Pancreas (tissue), 10 donors: ENCODE measurements at regions not wholly inside any gene's neighbourhood (a gene's known extent, or its start where the extent isn't known, plus 50 kb on each side); places are given as distances from the start of the nearest gene placed in this dataset.

Experiments used
- ATAC-seq, 4 donors: fragments of 200-7000 bp; cut with Tn5 transposase; one replicate each; pipeline versions ENCODE4 v1.8.0 to v1.9.1; 2020; ENCODE audit warnings: mild to moderate bottlenecking in 4 of 4, moderate library complexity in 4 of 4
- DNase-seq, 6 donors: peaks; one replicate each; pipeline ENCODE4 v3.0.0-alpha.2; 2020
- FAIRE-seq: peaks from 2 replicates; lab custom pipeline; 2012; peaks lifted over from hg19 to GRCh38; lab: Jason Lieb, UNC
- H3K27ac ChIP-seq, 4 donors: fragments of 200-600 bp; sonication (generic); 1 replicate in 3 of 4; 2 replicates in 1 of 4; pipeline versions ENCODE4 v1.5.0 to v1.8.0; 2020
- H3K27me3 ChIP-seq, 4 donors: fragments of 200-600 bp; one replicate each; pipeline ENCODE4 v1.8.0; 2021
- H3K36me3 ChIP-seq, 3 donors: fragments of 200-600 bp; sonication (generic) in 1 of 3; one replicate each; pipeline versions ENCODE4 v1.5.0 to v1.8.0; 2020 to 2021
- H3K4me1 ChIP-seq, 3 donors: fragments of 200-600 bp; one replicate each; pipeline ENCODE4 v1.8.0; 2021
- H3K4me3 ChIP-seq, 4 donors: fragments of 200-600 bp; sonication (generic) in 2 of 4; one replicate each; pipeline versions ENCODE4 v1.5.0 to v1.8.0; 2020 to 2021
- H3K9me3 ChIP-seq, 4 donors: fragments of 200-600 bp; one replicate each; pipeline ENCODE4 v1.8.0; 2021
- WGBS, 2 donors: extraction: QIAGEN DNeasy Blood & Tissue Kit; methylation state at CpG; one replicate each; pipeline ENCODE4 v1.1.7; 2013; 5-methylcytosine and 5-hydroxymethylcytosine counted together
- intact Hi-C, 3 donors: fragments of 100-400 bp; cut with DNase I; formaldehyde crosslinking; loops; one replicate each; pipeline versions ENCODE4 v1.11.1 to v1.14.2; 2022
- TF ChIP-seq, protein P1 (sequence below), 4 donors: fragments of 200-600 bp; sonication (generic) in 3 of 4; IDR thresholded peaks; one replicate each; pipeline versions ENCODE4 v1.5.0 to v1.8.0; 2021; ENCODE audit warnings: antibody characterized with exemption in 4 of 4
- donor health status: healthy with polysubstance abuse.
- donor health status: DM: no; HTN: no; CAD: no; lungs with moderate emphysema.
- donor health status: DM: no; HTN: no; CAD: no.
- donor health status: control.
- donor health status: control.
- donor health status: Bipolar disorder and iron deficiency.
- donor health status: DM: yes; HTN: yes; CAD: no.
- donor health status: DM: no; HTN: no; CAD: no.
- donor health status: DM: no; HTN: no; CAD: no.
- donor health status: DM: yes; HTN: yes; CAD: no.

DNA sequence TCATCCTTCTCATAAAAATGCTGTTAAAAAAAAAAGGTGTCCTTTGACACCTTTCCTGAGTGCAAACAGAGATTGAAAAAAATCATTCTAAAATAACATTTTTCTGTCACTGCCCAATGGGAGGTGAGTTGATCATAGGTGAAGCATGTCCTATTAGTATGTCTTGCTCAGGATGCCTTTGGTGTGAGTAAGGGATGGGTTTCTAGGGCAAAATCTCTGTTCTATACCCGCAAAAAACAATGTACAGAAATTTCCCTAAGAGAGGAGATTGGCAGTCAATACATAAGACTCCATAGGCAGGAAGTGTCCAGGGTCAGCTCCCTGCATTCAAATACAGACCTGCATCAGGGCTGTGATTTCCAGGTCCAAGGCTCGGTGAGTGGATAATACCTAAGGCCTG lies 195.2 kb downstream of the DAD1 start:
- 68 to 81% methylated on average over 2 of the region's 2 CpGs for WGBS, 2 donors
- H3K4me1 ChIP-seq = no peaks in the 10 kb centered on the region
- TF ChIP-seq, protein P1, sequence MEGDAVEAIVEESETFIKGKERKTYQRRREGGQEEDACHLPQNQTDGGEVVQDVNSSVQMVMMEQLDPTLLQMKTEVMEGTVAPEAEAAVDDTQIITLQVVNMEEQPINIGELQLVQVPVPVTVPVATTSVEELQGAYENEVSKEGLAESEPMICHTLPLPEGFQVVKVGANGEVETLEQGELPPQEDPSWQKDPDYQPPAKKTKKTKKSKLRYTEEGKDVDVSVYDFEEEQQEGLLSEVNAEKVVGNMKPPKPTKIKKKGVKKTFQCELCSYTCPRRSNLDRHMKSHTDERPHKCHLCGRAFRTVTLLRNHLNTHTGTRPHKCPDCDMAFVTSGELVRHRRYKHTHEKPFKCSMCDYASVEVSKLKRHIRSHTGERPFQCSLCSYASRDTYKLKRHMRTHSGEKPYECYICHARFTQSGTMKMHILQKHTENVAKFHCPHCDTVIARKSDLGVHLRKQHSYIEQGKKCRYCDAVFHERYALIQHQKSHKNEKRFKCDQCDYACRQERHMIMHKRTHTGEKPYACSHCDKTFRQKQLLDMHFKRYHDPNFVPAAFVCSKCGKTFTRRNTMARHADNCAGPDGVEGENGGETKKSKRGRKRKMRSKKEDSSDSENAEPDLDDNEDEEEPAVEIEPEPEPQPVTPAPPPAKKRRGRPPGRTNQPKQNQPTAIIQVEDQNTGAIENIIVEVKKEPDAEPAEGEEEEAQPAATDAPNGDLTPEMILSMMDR (IDR thresholded peaks at IDR 0.05) = no peak
- no peak for FAIRE-seq
- H3K27me3 ChIP-seq = no peaks in the 10 kb centered on the region
- no peak overlapping the region for H3K27ac ChIP-seq
- H3K36me3 ChIP-seq = no peaks in the 10 kb centered on the region
- ATAC-seq = no peak
- H3K9me3 ChIP-seq = no peaks in the 10 kb centered on the region
- H3K4me3 ChIP-seq = no peak overlapping the region
- DNase-seq = no peak
- intact Hi-C loops = loop anchor here in 1 of 3 donors (5.0 kb wide), 1 partner anchor 79 kb away; no protein-coding TSS in a partner anchor

DNA sequence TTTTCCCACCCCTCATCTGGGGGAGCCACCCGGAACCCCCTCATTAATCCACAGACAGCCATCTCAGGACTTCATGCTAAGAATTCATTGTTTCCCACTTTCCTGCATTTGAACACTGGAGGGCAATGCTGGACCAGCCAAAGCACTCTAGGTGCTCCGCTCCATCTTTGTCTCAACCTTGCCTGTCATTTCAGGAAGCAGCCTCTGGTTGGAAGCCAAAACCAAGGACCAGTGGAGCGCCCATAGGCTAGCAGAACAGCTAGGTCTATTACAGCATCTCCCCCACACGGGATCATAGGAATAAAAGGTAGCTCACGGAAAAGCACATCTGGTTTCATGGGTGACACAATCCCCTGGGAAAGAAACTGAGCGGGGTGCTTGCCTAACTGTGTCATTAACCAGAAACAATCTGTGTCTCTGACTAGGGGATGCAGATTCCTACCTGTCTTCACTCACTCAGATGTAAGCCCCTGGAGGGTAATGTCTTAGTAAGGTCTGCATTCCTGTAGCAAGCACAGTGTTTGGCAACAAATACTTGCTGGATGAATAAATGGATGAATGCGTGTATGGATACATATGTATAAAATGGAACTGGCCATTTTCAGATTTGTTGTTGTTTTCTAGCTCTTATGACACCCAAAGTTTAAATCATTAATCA lies 197.0 kb downstream of the DAD1 start:
- no peaks in the 10 kb centered on the region for H3K27me3 ChIP-seq
- 33 to 37% methylated on average over 7 of the region's 7 CpGs for WGBS, 2 donors
- no peak overlapping the region for H3K27ac ChIP-seq
- H3K4me1 ChIP-seq = no peaks in the 10 kb centered on the region
- H3K4me3 ChIP-seq = no peak overlapping the region
- no peaks in the 10 kb centered on the region for H3K9me3 ChIP-seq
- peak; percentile 76 to 93 (median 92) for ATAC-seq
- H3K36me3 ChIP-seq = no peaks in the 10 kb centered on the region
- DNase-seq = peak in 4 of 6 donors; percentile 42 to 77 (median 50)
- TF ChIP-seq, protein P1 (IDR thresholded peaks at IDR 0.05) = peak; percentile 5 to 50 (median 46)
- intact Hi-C loops = loop anchor here in 1 of 3 donors (5.0 kb wide), 1 partner anchor 80 kb away; no protein-coding TSS in a partner anchor
- no peak for FAIRE-seq

DNA sequence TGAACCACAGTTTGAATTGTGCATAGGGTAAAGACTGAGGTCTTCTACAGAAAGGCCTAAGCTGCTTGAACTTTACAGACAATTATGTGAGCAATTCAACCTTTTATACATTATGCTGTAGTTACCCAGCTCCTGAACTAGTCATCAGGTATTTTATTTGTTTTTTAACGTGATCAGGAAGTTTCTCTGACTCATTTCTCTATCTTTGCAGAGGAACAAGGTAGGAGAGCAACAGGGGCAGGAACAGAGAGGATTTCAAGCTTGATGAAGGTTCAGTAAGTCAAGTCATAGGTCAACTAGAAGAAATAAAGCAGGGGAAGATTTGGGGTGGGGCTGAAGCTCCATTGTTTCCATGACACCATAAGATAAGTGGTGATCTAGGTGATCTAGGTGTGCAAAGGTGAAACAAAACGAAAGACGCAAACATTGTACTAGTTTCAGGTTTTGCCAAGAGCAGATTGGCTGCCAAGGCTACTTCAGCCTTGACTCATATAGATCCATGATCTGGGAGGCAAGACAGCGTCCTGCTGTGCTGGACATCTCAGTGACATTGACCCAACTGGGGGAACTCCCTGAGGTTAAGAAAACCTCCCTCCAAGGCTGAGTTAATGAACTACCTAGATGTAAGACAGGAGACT lies 198.1 kb downstream of the DAD1 start:
- H3K9me3 ChIP-seq = no peaks in the 10 kb centered on the region
- WGBS, 2 donors = 13 to 20% methylated on average over 4 of the region's 4 CpGs
- DNase-seq (no peak), ATAC-seq (peak in 1 of 4 donors; percentile 21), FAIRE-seq (no peak)
- H3K4me1 ChIP-seq = no peaks in the 10 kb centered on the region
- TF ChIP-seq, protein P1 (IDR thresholded peaks at IDR 0.05) = no peak
- no peak overlapping the region for H3K27ac ChIP-seq
- no peaks in the 10 kb centered on the region for H3K27me3 ChIP-seq
- intact Hi-C loops = loop anchor here in 1 of 3 donors (5.0 kb wide), 1 partner anchor 81 kb away; no protein-coding TSS in a partner anchor
- H3K4me3 ChIP-seq = no peak overlapping the region
- H3K36me3 ChIP-seq = no peaks in the 10 kb centered on the region

DNA sequence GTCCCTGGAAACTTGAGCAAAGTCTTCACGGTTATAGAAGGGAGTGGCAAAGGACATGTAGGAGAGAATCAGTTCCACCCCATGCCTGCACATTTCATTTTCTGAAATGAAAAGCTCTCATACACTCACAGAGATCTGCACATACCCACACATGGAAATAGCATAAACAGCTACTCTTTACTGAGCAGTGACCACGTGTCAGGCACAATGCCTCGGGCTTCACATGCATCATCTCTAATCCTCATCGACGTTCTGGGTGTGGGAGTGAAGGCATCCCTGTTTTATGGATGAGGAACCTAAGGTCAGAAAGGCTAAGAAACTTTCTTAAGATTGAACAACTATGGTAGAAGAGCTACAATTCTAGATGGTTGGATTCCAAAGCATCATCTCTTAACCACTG lies 198.8 kb downstream of the DAD1 start:
- TF ChIP-seq, protein P1 (IDR thresholded peaks at IDR 0.05) = no peak
- H3K4me1 ChIP-seq = no peaks in the 10 kb centered on the region
- no peak for FAIRE-seq
- H3K27ac ChIP-seq = no peak overlapping the region
- DNase-seq = no peak
- H3K9me3 ChIP-seq = no peaks in the 10 kb centered on the region
- no peaks in the 10 kb centered on the region for H3K27me3 ChIP-seq
- intact Hi-C loops = loop anchor here in 1 of 3 donors (5.0 kb wide), 1 partner anchor 82 kb away; no protein-coding TSS in a partner anchor
- 57 to 70% methylated on average over 5 of the region's 5 CpGs for WGBS, 2 donors
- no peak for ATAC-seq
- no peaks in the 10 kb centered on the region for H3K36me3 ChIP-seq
- H3K4me3 ChIP-seq = no peak overlapping the region
